Adipocyte (in vitro differentiated cells): ENCODE measurements at regions not wholly inside any gene's neighbourhood (a gene's known extent, or its start where the extent isn't known, plus 50 kb on each side); places are given as distances from the start of the nearest gene placed in this dataset.

Experiments
- DNase-seq: peaks from one replicate; pipeline ENCODE4 v3.0.0-alpha.2; 2015; ENCODE audit warnings: low read depth
- H3K27me3 ChIP-seq: replicated peaks from 2 replicates; pipeline ENCODE4 v1.7.0; 2013; ENCODE audit warnings: mild to moderate bottlenecking, low read length, moderate library complexity; ENCODE audit not compliant: control insufficient read depth, insufficient read depth
- H3K36me3 ChIP-seq: 2 replicates; pipeline ENCODE4 v1.7.0; 2013; ENCODE audit warnings: low read length, mild to moderate bottlenecking, moderate library complexity; ENCODE audit not compliant: control insufficient read depth, insufficient read depth, severe bottlenecking
- H3K4me1 ChIP-seq: 2 replicates; pipeline ENCODE4 v1.7.0; 2013; ENCODE audit warnings: mild to moderate bottlenecking, low read length, moderate library complexity; ENCODE audit not compliant: control insufficient read depth, insufficient read depth
- H3K4me3 ChIP-seq: 2 replicates; pipeline ENCODE4 v1.7.0; 2013; ENCODE audit warnings: mild to moderate bottlenecking, low read length, moderate library complexity
- H3K9ac ChIP-seq: 2 replicates; pipeline ENCODE4 v1.7.0; 2013; ENCODE audit warnings: mild to moderate bottlenecking, low read length, moderate library complexity
- H3K9me3 ChIP-seq: 2 replicates; pipeline ENCODE4 v1.7.0; 2013; ENCODE audit warnings: mild to moderate bottlenecking, low read length, moderate library complexity; ENCODE audit not compliant: control insufficient read depth

GRCh38 chr11:98967005-98967404 is 53.7 kb upstream of the CNTN5 start:
- no peaks in the 10 kb centered on the region for H3K36me3 ChIP-seq
- DNase-seq: no peak
- H3K9ac ChIP-seq: no peak overlapping the region
- H3K4me1 ChIP-seq: no peaks in the 10 kb centered on the region
- H3K9me3 ChIP-seq: no peaks in the 10 kb centered on the region
- no peaks in the 10 kb centered on the region for H3K27me3 ChIP-seq
- H3K4me3 ChIP-seq: no peak overlapping the region
